HepG2 (cell line): ENCODE measurements at regions not wholly inside any gene's neighbourhood (a gene's known extent, or its start where the extent isn't known, plus 50 kb on each side); places are given as distances from the start of the nearest gene placed in this dataset.

Experiments used
- CAMTA2 ChIP-seq: sonication (generic); formaldehyde crosslinking; IDR thresholded peaks from 2 replicates; pipeline ENCODE4 v1.4.0; 2020; ENCODE audit warnings: mild to moderate bottlenecking, missing genetic modification reagents, borderline replicate concordance
- CTCF ChIP-seq: sonication (generic); formaldehyde crosslinking; IDR thresholded peaks from 2 replicates; pipeline ENCODE4 v1.5.0; 2020; ENCODE audit warnings: mild to moderate bottlenecking, missing genetic modification reagents, moderate library complexity
- MEF2D ChIP-seq: sonication (generic); formaldehyde crosslinking; IDR thresholded peaks from 2 replicates; pipeline ENCODE4 v1.5.1; 2020; ENCODE audit warnings: mild to moderate bottlenecking, missing genetic modification reagents
- RERE ChIP-seq: IDR thresholded peaks from 2 replicates; pipeline ENCODE4 v1.6.1; 2016; ENCODE audit warnings: low read depth, missing genetic modification reagents, missing compliant biosample characterization
- TCF7 ChIP-seq: sonication (generic); IDR thresholded peaks from 2 replicates; pipeline ENCODE4 v1.6.1; 2016; ENCODE audit warnings: antibody characterized with exemption, low read depth
- ZNF274 ChIP-seq: sonication (generic); formaldehyde crosslinking; IDR thresholded peaks from 2 replicates; pipeline ENCODE4 v1.5.1; 2020; ENCODE audit warnings: mild to moderate bottlenecking, missing genetic modification reagents
- ZNF580 ChIP-seq: IDR thresholded peaks from 2 replicates; pipeline ENCODE4 v1.6.1; 2016; ENCODE audit warnings: low read depth, borderline replicate concordance

GRCh38 chr14:100450736-100451135, 127.6 kb downstream of the SLC25A47 start:
- no peak for TF ChIP-seq CAMTA2 (CRISPR knock-in tag)
- TF ChIP-seq RERE (CRISPR knock-in tag) = no peak
- TF ChIP-seq MEF2D (CRISPR knock-in tag) = no peak
- no peak for TF ChIP-seq TCF7
- no peak for TF ChIP-seq ZNF580
- no peak for TF ChIP-seq CTCF (CRISPR knock-in tag)
- TF ChIP-seq ZNF274 (CRISPR knock-in tag) = no peak
